ENCODE measurements at regions not wholly inside any gene's neighbourhood (a gene's known extent, or its start where the extent isn't known, plus 50 kb on each side); places are given as distances from the start of the nearest gene placed in this dataset.

- Histone ChIP-seq H3K36me3 (ENCODE audit: insufficient read depth, low read length) (no peaks in the 10 kb centered on the region), H3K4me1 (ENCODE audit: control insufficient read depth, insufficient read depth, low read length, unreplicated experiment) (no peaks in the 10 kb centered on the region), H3K27ac (ENCODE audit: low read depth, low read length) (no peak overlapping the region), H3K79me2 (ENCODE audit: control insufficient read depth, insufficient read depth, low read length, unreplicated experiment) (no peaks in the 10 kb centered on the region), H3K4me3 (ENCODE audit: low read depth, low read length) (no peak overlapping the region), H3K27me3 (ENCODE audit: insufficient read depth, low read length) (no peaks in the 10 kb centered on the region), H2AFZ (ENCODE audit: low read length, unreplicated experiment) (no peak overlapping the region)
Observed at GRCh38 chr4:19539201-19539600, 712.5 kb upstream of the SLIT2 start.

- no peak overlapping the region for H2AFZ ChIP-seq (ENCODE audit: low read length, unreplicated experiment)
- H3K4me1 ChIP-seq (ENCODE audit: control insufficient read depth, insufficient read depth, low read length, unreplicated experiment) = no peaks in the 10 kb centered on the region
- no peak overlapping the region for H3K27ac ChIP-seq (ENCODE audit: low read depth, low read length)
- no peaks in the 10 kb centered on the region for H3K79me2 ChIP-seq (ENCODE audit: control insufficient read depth, insufficient read depth, low read length, unreplicated experiment)
- H3K36me3 ChIP-seq (ENCODE audit: insufficient read depth, low read length) = no peaks in the 10 kb centered on the region
- no peaks in the 10 kb centered on the region for H3K27me3 ChIP-seq (ENCODE audit: insufficient read depth, low read length)
- H3K4me3 ChIP-seq (ENCODE audit: low read depth, low read length) = no peak overlapping the region
Observed at GRCh38 chr4:19534159-19534558, 717.5 kb upstream of the SLIT2 start.

GRCh38 chr4:19531906-19532848 lies 719.5 kb upstream of the SLIT2 start:
- no peak overlapping the region for H3K27ac ChIP-seq (ENCODE audit: low read depth, low read length)
- no peaks in the 10 kb centered on the region for H3K79me2 ChIP-seq (ENCODE audit: control insufficient read depth, insufficient read depth, low read length, unreplicated experiment)
- no peaks in the 10 kb centered on the region for H3K27me3 ChIP-seq (ENCODE audit: insufficient read depth, low read length)
- no peak overlapping the region for H2AFZ ChIP-seq (ENCODE audit: low read length, unreplicated experiment)
- no peaks in the 10 kb centered on the region for H3K36me3 ChIP-seq (ENCODE audit: insufficient read depth, low read length)
- H3K4me3 ChIP-seq (ENCODE audit: low read depth, low read length) = no peak overlapping the region
- H3K4me1 ChIP-seq (ENCODE audit: control insufficient read depth, insufficient read depth, low read length, unreplicated experiment) = no peaks in the 10 kb centered on the region

GRCh38 chr4:19523964-19524363 lies 727.7 kb upstream of the SLIT2 start:
- H3K79me2 ChIP-seq (ENCODE audit: control insufficient read depth, insufficient read depth, low read length, unreplicated experiment) = no peaks in the 10 kb centered on the region
- no peaks in the 10 kb centered on the region for H3K4me1 ChIP-seq (ENCODE audit: control insufficient read depth, insufficient read depth, low read length, unreplicated experiment)
- H2AFZ ChIP-seq (ENCODE audit: low read length, unreplicated experiment) = no peak overlapping the region
- H3K36me3 ChIP-seq (ENCODE audit: insufficient read depth, low read length) = no peaks in the 10 kb centered on the region
- no peak overlapping the region for H3K4me3 ChIP-seq (ENCODE audit: low read depth, low read length)
- no peaks in the 10 kb centered on the region for H3K27me3 ChIP-seq (ENCODE audit: insufficient read depth, low read length)
- no peak overlapping the region for H3K27ac ChIP-seq (ENCODE audit: low read depth, low read length)

GRCh38 chr4:19522966-19523365 lies 728.7 kb upstream of the SLIT2 start:
- H3K4me3 ChIP-seq (ENCODE audit: low read depth, low read length) = no peak overlapping the region
- no peaks in the 10 kb centered on the region for H3K36me3 ChIP-seq (ENCODE audit: insufficient read depth, low read length)
- no peak overlapping the region for H2AFZ ChIP-seq (ENCODE audit: low read length, unreplicated experiment)
- H3K79me2 ChIP-seq (ENCODE audit: control insufficient read depth, insufficient read depth, low read length, unreplicated experiment) = no peaks in the 10 kb centered on the region
- no peak overlapping the region for H3K27ac ChIP-seq (ENCODE audit: low read depth, low read length)
- H3K4me1 ChIP-seq (ENCODE audit: control insufficient read depth, insufficient read depth, low read length, unreplicated experiment) = no peaks in the 10 kb centered on the region
- H3K27me3 ChIP-seq (ENCODE audit: insufficient read depth, low read length) = no peaks in the 10 kb centered on the region

- Histone ChIP-seq H3K79me2 (ENCODE audit: control insufficient read depth, insufficient read depth, low read length, unreplicated experiment) (no peaks in the 10 kb centered on the region), H3K27ac (ENCODE audit: low read depth, low read length) (no peak overlapping the region), H3K4me3 (ENCODE audit: low read depth, low read length) (no peak overlapping the region), H3K27me3 (ENCODE audit: insufficient read depth, low read length) (no peaks in the 10 kb centered on the region), H3K4me1 (ENCODE audit: control insufficient read depth, insufficient read depth, low read length, unreplicated experiment) (no peaks in the 10 kb centered on the region), H2AFZ (ENCODE audit: low read length, unreplicated experiment) (no peak overlapping the region), H3K36me3 (ENCODE audit: insufficient read depth, low read length) (no peaks in the 10 kb centered on the region)
Observed at GRCh38 chr4:19520939-19521520, 730.7 kb upstream of the SLIT2 start.

- H3K27ac ChIP-seq (ENCODE audit: low read depth, low read length) = no peak overlapping the region
Observed at GRCh38 chr4:19514276-19515070, 737.2 kb upstream of the SLIT2 start.

GRCh38 chr4:19512086-19512485 lies 739.6 kb upstream of the SLIT2 start:
- Histone ChIP-seq H3K79me2 (ENCODE audit: control insufficient read depth, insufficient read depth, low read length, unreplicated experiment) (no peaks in the 10 kb centered on the region), H3K27me3 (ENCODE audit: insufficient read depth, low read length) (no peaks in the 10 kb centered on the region)

More at GRCh38 chr4:19514276-19515070, 737.2 kb upstream of the SLIT2 start:
- no peaks in the 10 kb centered on the region for H3K4me1 ChIP-seq (ENCODE audit: control insufficient read depth, insufficient read depth, low read length, unreplicated experiment)
- H3K79me2 ChIP-seq (ENCODE audit: control insufficient read depth, insufficient read depth, low read length, unreplicated experiment) = no peaks in the 10 kb centered on the region
- no peak overlapping the region for H2AFZ ChIP-seq (ENCODE audit: low read length, unreplicated experiment)
- no peaks in the 10 kb centered on the region; the same call in 1 of the 2 replicates for H3K36me3 ChIP-seq (ENCODE audit: insufficient read depth, low read length)
- no peak overlapping the region for H3K4me3 ChIP-seq (ENCODE audit: low read depth, low read length)
- no peaks in the 10 kb centered on the region for H3K27me3 ChIP-seq (ENCODE audit: insufficient read depth, low read length)

GRCh38 chr4:19510993-19511392 lies 740.7 kb upstream of the SLIT2 start:
- no peak overlapping the region for H3K4me3 ChIP-seq (ENCODE audit: low read depth, low read length)
- no peak overlapping the region for H2AFZ ChIP-seq (ENCODE audit: low read length, unreplicated experiment)

More at GRCh38 chr4:19512086-19512485, 739.6 kb upstream of the SLIT2 start:
- Histone ChIP-seq H3K36me3 (ENCODE audit: insufficient read depth, low read length) (no peaks in the 10 kb centered on the region; the same call in 1 of the 2 replicates), H2AFZ (ENCODE audit: low read length, unreplicated experiment) (no peak overlapping the region), H3K4me3 (ENCODE audit: low read depth, low read length) (no peak overlapping the region), H3K4me1 (ENCODE audit: control insufficient read depth, insufficient read depth, low read length, unreplicated experiment) (no peaks in the 10 kb centered on the region), H3K27ac (ENCODE audit: low read depth, low read length) (no peak overlapping the region)

GRCh38 chr4:19508442-19508841 lies 743.3 kb upstream of the SLIT2 start:
- no peak overlapping the region for H2AFZ ChIP-seq (ENCODE audit: low read length, unreplicated experiment)
- H3K27me3 ChIP-seq (ENCODE audit: insufficient read depth, low read length) = no peaks in the 10 kb centered on the region
- no peaks in the 10 kb centered on the region for H3K36me3 ChIP-seq (ENCODE audit: insufficient read depth, low read length)
- H3K27ac ChIP-seq (ENCODE audit: low read depth, low read length) = no peak overlapping the region
- no peaks in the 10 kb centered on the region for H3K4me1 ChIP-seq (ENCODE audit: control insufficient read depth, insufficient read depth, low read length, unreplicated experiment)
- no peaks in the 10 kb centered on the region for H3K79me2 ChIP-seq (ENCODE audit: control insufficient read depth, insufficient read depth, low read length, unreplicated experiment)
- H3K4me3 ChIP-seq (ENCODE audit: low read depth, low read length) = no peak overlapping the region

More at GRCh38 chr4:19510993-19511392, 740.7 kb upstream of the SLIT2 start:
- no peaks in the 10 kb centered on the region; the same call in 1 of the 2 replicates for H3K36me3 ChIP-seq (ENCODE audit: insufficient read depth, low read length)
- H3K27ac ChIP-seq (ENCODE audit: low read depth, low read length) = no peak overlapping the region
- H3K27me3 ChIP-seq (ENCODE audit: insufficient read depth, low read length) = no peaks in the 10 kb centered on the region
- no peaks in the 10 kb centered on the region for H3K79me2 ChIP-seq (ENCODE audit: control insufficient read depth, insufficient read depth, low read length, unreplicated experiment)
- H3K4me1 ChIP-seq (ENCODE audit: control insufficient read depth, insufficient read depth, low read length, unreplicated experiment) = no peaks in the 10 kb centered on the region

Data from ACC112 (cell line).